G401.6 (cell line): ENCODE measurements at regions not wholly inside any gene's neighbourhood (a gene's known extent, or its start where the extent isn't known, plus 50 kb on each side); places are given as distances from the start of the nearest gene placed in this dataset.
"Not testable (repeated sequence)": the region's sequence is repeated elsewhere in the genome, so short reads cannot be mapped to it uniquely, and the experiment has no call there.

Experiments used
- FAIRE-seq: peaks from 2 replicates; lab custom pipeline; 2012; peaks lifted over from hg19 to GRCh38; lab: Jason Lieb, UNC

GRCh38 chr3:39657075-39657474 is 152.3 kb upstream of the MYRIP start:
- FAIRE-seq = no peak

- FAIRE-seq = no peak
These were observed 151.6 kb upstream of the MYRIP start for GRCh38 chr3:39657775-39658174.

GRCh38 chr3:39664931-39665330 is 144.5 kb upstream of the MYRIP start:
- FAIRE-seq = no peak

- no peak for FAIRE-seq
These were observed 144.0 kb upstream of the MYRIP start for GRCh38 chr3:39665441-39665840.

GRCh38 chr3:39668420-39668819 is 141.0 kb upstream of the MYRIP start:
- FAIRE-seq = peak; percentile 28

- FAIRE-seq = no peak
These were observed 138.3 kb upstream of the MYRIP start for GRCh38 chr3:39671116-39671515.

GRCh38 chr3:39671600-39671999 is 137.8 kb upstream of the MYRIP start:
- FAIRE-seq = no peak

GRCh38 chr3:39705351-39705900 is 104.0 kb upstream of the MYRIP start:
- FAIRE-seq = no peak

- peak; percentile 83 for FAIRE-seq
These were observed 102.0 kb upstream of the MYRIP start for GRCh38 chr3:39707314-39707909.

GRCh38 chr3:39712413-39713048 is 96.9 kb upstream of the MYRIP start:
- no peak for FAIRE-seq

- FAIRE-seq = not testable (repeated sequence)
These were observed 96.1 kb upstream of the MYRIP start for GRCh38 chr3:39713341-39713740.

- no peak for FAIRE-seq
These were observed 92.6 kb upstream of the MYRIP start for GRCh38 chr3:39716849-39717248.

- FAIRE-seq = no peak
These were observed 90.5 kb upstream of the MYRIP start for GRCh38 chr3:39718674-39719595.

GRCh38 chr3:39721076-39721475 is 88.3 kb upstream of the MYRIP start:
- FAIRE-seq = no peak

GRCh38 chr3:39724233-39724846 is 85.1 kb upstream of the MYRIP start:
- no peak for FAIRE-seq

- FAIRE-seq = no peak
These were observed 84.1 kb upstream of the MYRIP start for GRCh38 chr3:39725321-39725720.

- FAIRE-seq = no peak
These were observed 82.0 kb upstream of the MYRIP start for GRCh38 chr3:39727415-39727814.

- FAIRE-seq = no peak
These were observed 75.6 kb upstream of the MYRIP start for GRCh38 chr3:39733804-39734203.

GRCh38 chr3:39739658-39740057 is 69.8 kb upstream of the MYRIP start:
- not testable (repeated sequence) for FAIRE-seq

- no peak for FAIRE-seq
These were observed 64.7 kb upstream of the MYRIP start for GRCh38 chr3:39744746-39745145.

- no peak for FAIRE-seq
These were observed 61.4 kb upstream of the MYRIP start for GRCh38 chr3:39748002-39748401.

- no peak for FAIRE-seq
These were observed 60.6 kb upstream of the MYRIP start for GRCh38 chr3:39748763-39749162.

- no peak for FAIRE-seq
These were observed 58.7 kb upstream of the MYRIP start for GRCh38 chr3:39750712-39751111.
